ENCODE measurements at regions not wholly inside any gene's neighbourhood (a gene's known extent, or its start where the extent isn't known, plus 50 kb on each side); places are given as distances from the start of the nearest gene placed in this dataset.

DNA sequence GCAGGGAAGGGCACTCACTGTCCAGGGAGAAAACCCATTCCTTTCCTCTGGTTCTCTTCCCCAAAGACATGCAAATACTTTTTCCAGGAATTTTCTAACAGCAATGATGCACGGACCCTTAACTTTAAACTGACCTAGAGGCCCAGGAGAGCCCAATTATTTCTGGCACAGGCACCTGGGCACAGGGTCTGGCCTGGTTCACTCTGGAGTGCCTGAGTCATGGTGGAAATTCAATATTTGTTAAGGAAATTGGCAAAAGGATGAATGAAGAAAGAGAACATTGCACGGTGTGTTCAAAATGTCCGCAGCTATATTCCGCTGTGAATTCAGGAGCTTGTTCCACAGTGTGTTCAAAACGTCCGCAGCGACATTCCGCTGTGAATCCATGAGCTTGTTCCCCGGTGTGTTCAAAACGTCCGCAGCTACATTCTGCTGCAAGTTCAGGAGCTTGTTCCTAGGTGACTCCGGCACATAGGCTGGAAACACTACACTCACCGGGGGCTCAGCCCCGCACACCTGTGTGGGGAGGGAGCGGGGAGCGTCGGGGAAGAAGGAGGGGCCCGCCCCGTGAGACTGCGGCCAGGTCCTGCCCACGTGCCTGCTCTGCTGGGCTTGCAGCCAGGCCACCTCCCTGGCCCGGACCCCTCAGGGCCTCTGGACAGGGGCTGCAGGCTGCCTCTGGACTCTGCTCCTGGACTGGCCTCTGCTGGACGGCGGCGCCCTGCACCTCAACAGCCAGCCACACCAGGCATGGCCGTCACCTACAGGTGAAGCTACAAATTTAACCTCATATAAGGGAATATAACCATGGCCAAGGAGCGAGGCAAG, 72.0 kb upstream of the FAM20C start:
- TF ChIP-seq, protein P1, sequence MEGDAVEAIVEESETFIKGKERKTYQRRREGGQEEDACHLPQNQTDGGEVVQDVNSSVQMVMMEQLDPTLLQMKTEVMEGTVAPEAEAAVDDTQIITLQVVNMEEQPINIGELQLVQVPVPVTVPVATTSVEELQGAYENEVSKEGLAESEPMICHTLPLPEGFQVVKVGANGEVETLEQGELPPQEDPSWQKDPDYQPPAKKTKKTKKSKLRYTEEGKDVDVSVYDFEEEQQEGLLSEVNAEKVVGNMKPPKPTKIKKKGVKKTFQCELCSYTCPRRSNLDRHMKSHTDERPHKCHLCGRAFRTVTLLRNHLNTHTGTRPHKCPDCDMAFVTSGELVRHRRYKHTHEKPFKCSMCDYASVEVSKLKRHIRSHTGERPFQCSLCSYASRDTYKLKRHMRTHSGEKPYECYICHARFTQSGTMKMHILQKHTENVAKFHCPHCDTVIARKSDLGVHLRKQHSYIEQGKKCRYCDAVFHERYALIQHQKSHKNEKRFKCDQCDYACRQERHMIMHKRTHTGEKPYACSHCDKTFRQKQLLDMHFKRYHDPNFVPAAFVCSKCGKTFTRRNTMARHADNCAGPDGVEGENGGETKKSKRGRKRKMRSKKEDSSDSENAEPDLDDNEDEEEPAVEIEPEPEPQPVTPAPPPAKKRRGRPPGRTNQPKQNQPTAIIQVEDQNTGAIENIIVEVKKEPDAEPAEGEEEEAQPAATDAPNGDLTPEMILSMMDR (IDR thresholded peaks at IDR 0.05): no peak
- intact Hi-C loops (cut with DNase I): no loop called here
- Histone ChIP-seq H3K4me3 (no peak overlapping the region), H3K9me3 (no peaks in the 10 kb centered on the region), H3K27ac (no peak overlapping the region), H3K4me1 (no peaks in the 10 kb centered on the region), H3K27me3 (no peaks in the 10 kb centered on the region), H3K9ac (ENCODE audit: low read depth in 2 of 2, low read length in 2 of 2) (no peak overlapping the region), H3K36me3 (no peaks in the 10 kb centered on the region)
- DNase-seq: no peak

GRCh38 chr7:121002-121785, 71.2 kb upstream of the FAM20C start:
- no peak for DNase-seq
- no peaks in the 10 kb centered on the region for H3K27me3 ChIP-seq
- no peak overlapping the region for H3K9ac ChIP-seq (ENCODE audit: low read depth in 2 of 2, low read length in 2 of 2)
- no peak overlapping the region for H3K4me3 ChIP-seq
- no peak overlapping the region for H3K27ac ChIP-seq
- intact Hi-C loops (cut with DNase I): no loop called here
- TF ChIP-seq, protein P1 (IDR thresholded peaks at IDR 0.05): no peak
- H3K36me3 ChIP-seq: no peaks in the 10 kb centered on the region
- H3K4me1 ChIP-seq: no peaks in the 10 kb centered on the region
- H3K9me3 ChIP-seq: no peaks in the 10 kb centered on the region

GRCh38 chr7:123237-123636, 69.1 kb upstream of the FAM20C start:
- no peaks in the 10 kb centered on the region for H3K9me3 ChIP-seq
- no peaks in the 10 kb centered on the region for H3K36me3 ChIP-seq
- intact Hi-C loops (cut with DNase I): no loop called here
- TF ChIP-seq, protein P1 (IDR thresholded peaks at IDR 0.05): no peak
- no peak overlapping the region for H3K4me3 ChIP-seq
- H3K27ac ChIP-seq: no peak overlapping the region
- H3K9ac ChIP-seq (ENCODE audit: low read depth in 2 of 2, low read length in 2 of 2): no peak overlapping the region
- H3K4me1 ChIP-seq: no peaks in the 10 kb centered on the region
- DNase-seq: no peak
- H3K27me3 ChIP-seq: no peaks in the 10 kb centered on the region

- H3K27me3 ChIP-seq: no peaks in the 10 kb centered on the region
- H3K27ac ChIP-seq: no peak overlapping the region
- DNase-seq: no peak
- TF ChIP-seq, protein P1 (IDR thresholded peaks at IDR 0.05): no peak
- no peaks in the 10 kb centered on the region for H3K9me3 ChIP-seq
- H3K4me3 ChIP-seq: no peak overlapping the region
- no peak overlapping the region for H3K9ac ChIP-seq (ENCODE audit: low read depth in 2 of 2, low read length in 2 of 2)
- intact Hi-C loops (cut with DNase I): no loop called here
- no peaks in the 10 kb centered on the region for H3K36me3 ChIP-seq
- H3K4me1 ChIP-seq: no peaks in the 10 kb centered on the region
These were observed 68.0 kb upstream of the FAM20C start for GRCh38 chr7:124130-124949.

- H3K36me3 ChIP-seq: no peaks in the 10 kb centered on the region
- DNase-seq: no peak
- no peaks in the 10 kb centered on the region for H3K27me3 ChIP-seq
- no peaks in the 10 kb centered on the region for H3K4me1 ChIP-seq
- no peak overlapping the region for H3K9ac ChIP-seq (ENCODE audit: low read depth in 2 of 2, low read length in 2 of 2)
- H3K9me3 ChIP-seq: no peaks in the 10 kb centered on the region
- H3K27ac ChIP-seq: no peak overlapping the region
- no peak overlapping the region for H3K4me3 ChIP-seq
- TF ChIP-seq, protein P1 (IDR thresholded peaks at IDR 0.05): no peak
- intact Hi-C loops (cut with DNase I): no loop called here
These were observed 67.3 kb upstream of the FAM20C start for GRCh38 chr7:125061-125475.

All from colonic mucosa (tissue), 4 donors.